HG03521 (cell line): ENCODE measurements at regions not wholly inside any gene's neighbourhood (a gene's known extent, or its start where the extent isn't known, plus 50 kb on each side); places are given as distances from the start of the nearest gene placed in this dataset.

Experiments
- ATAC-seq: cut with Tn5 transposase; IDR thresholded peaks from one replicate; pipeline ENCODE4 v1.9.1; 2021; ENCODE audit warnings: mild to moderate bottlenecking, moderate library complexity; ENCODE audit not compliant: unreplicated experiment

DNA sequence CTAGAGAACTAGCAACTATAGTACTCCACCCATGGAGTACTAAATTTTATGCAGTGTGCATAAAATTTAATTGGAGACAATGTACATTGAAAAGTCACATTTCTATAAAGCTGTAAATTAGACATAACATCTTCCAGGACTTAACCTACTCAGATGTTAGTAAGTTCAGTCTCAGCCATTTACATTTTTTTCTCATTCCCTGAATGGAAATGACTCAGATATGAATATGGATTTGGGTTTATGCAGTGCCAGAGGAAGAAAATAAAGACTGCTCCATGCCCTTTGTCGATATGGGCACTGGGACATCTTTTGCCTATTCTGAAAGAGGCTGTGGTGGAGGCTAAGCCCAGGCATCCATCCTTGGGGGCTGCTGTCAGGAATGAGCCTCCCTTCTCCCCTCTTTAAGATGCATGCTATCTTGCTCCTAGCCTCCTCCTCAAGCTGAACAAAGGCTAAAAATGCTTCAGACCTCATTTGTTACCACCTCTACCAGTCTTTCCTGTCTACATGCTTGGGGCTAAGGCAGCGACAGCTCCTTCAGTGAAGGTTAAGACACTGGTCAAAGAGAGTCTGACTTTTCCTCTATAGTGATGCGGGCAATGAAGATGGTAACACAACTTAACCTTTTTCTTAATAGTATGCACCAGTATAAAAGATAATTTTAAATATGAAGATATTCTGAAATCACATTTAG is 486.8 kb upstream of the ANKRD30A start:
- ATAC-seq: no peak

DNA sequence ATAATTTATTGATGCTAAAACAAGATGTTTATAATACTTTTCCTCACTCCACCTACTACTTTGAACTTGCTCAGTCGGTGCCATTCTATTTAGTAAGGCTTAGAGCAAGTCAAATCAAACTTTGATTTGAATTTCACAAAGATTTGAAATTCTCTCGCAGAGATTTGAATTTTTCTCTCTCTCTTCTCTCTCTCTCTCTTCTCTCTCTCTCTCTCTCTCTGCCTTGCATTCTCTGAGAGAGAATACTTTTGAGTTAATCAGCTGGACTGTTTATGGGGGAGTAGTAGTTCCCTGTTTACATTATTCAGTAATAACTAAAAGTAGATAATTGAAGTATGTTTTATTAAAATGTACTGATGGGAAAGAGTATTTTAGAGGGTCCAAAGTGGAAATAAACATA is 488.5 kb upstream of the ANKRD30A start:
- no peak for ATAC-seq

DNA sequence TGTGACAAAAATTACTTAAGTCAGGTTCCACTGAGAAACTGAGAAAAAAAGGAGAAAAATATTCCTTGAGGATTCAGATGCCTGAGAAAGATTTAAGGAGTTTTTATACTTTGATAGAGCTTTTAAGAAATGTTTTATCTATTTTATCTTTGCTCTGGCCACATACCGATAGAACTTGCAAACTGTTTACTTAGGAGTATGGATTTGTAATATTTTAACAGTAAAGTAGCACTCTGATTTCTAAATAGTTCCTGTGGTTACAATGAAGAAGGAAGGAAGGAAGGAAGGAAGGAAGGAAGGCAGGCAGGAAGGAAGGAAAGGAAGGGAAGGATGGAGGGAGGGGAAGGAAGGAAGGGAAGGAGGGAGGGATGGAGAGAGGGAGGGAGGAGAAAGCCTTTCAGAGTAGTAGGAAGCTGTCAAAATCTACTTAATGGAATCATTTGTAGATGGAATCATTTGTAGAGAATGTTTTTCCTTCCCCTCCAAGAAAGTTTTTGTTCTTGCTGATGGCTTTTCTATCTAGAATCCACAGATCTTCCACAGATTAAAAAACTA is 489.0 kb upstream of the ANKRD30A start:
- ATAC-seq: no peak

DNA sequence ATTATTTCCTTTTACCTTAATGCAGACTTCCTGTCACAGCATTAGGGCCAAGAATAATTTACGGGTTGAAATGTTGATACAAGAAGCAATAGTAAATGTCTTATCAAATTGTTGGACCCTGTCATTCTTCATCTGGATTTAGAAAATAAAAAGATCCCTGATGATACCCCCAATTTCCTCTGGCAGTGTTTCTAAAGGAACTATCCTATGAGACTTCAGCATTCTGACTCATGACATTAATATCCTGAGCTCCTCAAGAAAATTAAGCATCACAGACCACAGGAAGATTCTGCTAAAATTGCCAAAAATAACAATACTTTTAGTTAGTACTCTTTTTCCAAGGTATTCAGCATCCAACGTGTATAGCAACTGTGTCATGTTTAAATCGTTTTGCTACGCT is 490.5 kb upstream of the ANKRD30A start:
- ATAC-seq: no peak

DNA sequence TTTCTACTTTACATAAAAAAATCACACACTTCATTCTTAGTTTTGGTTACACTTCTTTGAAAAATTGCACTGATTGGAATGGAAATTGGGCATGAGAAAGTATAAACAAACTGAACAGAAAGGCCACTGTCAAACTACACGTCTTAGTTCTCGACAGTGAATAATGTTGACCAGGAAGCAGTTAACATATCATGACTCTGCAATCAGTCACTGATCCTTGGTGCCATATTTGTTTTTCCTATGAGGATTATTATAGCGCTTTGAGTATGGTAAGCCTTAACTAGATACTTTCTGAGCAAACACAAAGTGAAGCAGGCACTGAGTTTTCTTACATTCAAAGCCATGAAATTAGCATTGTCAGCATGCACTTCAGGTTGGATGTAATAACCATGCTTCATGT is 495.1 kb upstream of the ANKRD30A start:
- ATAC-seq: no peak

DNA sequence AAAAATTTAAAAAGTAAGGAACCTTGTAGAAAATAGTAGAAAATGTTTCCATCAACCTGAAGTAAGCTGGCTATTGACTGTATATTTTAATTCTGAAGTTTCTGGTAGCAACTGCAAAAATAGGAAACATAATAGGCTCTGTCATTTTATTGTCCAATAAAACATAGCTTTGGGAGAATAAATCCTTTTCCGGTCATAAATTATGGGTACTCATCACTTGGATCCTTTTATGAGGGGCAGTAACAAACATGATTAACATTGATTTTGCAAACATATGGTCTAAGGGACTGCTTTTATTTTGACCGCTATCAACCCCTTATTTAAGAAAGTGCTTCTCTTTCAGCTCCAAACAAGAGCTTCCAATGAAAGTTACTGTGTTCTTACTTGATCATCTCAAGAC is 495.9 kb upstream of the ANKRD30A start:
- no peak for ATAC-seq

DNA sequence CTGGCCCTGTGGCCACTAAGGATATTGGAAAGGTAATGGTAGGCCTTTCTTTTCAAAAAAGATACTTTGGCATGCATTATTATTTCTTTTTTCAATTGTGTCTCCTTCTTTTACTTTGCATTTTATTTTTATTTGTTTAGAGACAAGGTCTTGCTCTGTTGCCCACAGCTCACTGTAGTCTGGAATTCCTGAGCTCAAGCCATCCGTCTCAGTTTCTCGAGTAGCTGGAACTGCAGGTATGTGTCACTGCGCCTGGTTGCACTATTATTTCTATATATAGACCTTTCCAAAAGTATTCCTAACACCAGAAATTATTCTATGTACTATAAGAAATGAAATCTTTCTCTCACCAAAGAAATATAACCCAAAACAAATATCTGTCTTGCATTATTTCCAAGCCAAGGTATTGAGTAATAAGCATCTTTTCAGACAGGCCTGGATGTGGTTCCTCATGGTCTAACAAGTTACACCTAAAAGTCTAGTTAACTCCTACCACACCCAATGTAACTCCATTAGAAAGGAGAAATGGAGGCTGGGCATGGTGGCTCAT is 500.8 kb upstream of the ANKRD30A start:
- ATAC-seq: no peak

DNA sequence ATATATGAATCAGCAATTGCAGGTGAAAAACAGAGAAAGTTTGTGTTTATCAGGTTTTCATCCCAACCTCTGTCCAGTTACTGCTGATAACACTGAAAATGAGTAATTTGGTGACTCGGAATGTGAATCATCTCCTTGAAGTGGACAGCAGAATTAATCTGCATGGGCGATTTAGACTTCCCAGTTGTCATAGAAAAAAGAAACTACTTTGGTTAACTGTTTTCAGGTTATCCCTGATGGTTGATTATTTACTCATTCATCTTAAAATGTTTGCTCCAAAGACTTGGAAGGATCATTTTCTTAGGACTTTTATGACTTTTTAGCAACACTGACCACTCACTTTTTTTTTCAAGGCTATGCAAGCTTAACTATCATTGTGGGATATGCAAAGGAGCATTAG is 504.1 kb upstream of the ANKRD30A start:
- ATAC-seq: no peak

DNA sequence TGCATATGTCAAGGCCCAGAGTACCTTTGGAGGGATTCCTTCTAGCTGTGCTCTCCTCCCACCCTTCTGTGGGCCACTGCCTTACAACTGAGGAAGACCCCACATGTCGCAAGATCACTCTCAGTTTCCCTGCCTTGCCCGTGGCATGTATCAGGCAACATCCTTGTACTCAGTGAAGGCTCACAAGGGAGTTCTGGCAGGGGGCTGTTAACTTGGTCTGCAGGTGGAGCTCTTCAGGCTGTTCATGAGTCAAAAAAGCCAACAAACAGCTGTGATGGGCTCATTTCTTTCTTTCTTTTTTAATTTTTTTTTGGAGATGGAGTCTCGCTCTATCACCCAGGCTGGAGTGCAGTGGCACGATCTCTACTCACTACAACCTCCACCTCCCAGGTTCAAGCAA is 513.0 kb upstream of the ANKRD30A start:
- no peak for ATAC-seq

DNA sequence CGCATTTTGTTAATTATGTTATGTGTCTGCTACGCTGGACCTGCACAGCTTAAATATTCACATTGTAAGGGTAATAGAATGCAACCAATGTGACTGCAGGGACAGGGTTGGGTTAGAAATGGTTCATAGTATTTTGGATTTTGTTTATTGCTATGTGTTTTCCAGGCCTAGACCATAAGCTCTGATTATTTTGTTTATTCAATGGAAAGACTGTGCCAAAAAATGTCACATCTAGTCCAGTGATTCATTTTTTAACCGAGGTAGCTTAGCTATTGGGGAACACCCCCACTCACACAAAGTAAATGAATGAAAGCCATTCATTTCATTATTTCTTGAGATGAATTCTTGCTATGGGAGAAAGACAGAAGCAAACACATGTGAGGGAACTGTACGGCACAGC is 516.5 kb upstream of the ANKRD30A start:
- no peak for ATAC-seq

DNA sequence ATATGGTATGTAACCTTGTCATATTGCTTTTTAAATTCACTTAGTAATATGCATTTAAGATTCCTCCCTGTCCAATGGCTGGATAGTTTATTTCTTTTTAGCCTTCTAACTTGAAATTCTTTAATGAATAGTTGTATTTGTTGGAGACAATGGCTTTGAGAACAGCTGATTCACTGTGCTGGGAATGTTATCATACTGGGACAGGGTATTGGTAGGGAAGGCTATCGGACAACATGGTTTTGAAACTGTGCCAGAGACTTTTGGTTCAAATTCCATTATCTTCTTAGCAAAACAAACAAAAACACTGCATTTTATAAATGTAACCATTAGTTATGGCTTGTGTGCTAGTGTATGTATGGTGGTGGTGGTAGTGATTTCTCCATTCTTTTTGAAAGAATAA is 517.1 kb upstream of the ANKRD30A start:
- ATAC-seq: no peak

DNA sequence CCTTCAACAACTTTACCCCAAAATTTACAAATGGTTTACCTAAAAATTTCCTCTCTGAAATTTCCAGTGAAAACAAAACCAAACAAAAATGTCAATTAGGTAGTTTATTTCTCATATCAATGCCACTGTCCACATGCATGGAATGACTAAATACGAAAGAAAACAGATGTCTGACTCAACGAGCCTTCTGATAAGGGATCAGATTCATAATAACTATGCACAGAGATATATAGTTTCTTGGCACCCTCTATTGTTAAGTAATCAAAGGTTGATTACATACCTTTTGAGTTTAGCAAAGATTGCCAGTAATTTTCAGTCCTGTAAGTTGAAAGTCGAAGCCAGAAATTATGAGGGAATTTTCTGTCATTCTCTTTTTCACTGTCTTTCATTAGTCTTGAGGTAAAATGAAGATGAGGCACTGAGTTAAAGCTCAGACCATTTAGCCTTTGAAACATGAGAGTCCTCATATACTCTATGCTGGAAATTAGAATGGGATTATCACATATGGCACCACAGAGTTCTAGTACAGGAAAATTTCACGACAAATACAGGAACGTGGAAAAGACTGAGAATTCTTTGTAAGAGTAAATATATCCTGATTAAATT is 519.1 kb upstream of the ANKRD30A start:
- ATAC-seq: no peak

DNA sequence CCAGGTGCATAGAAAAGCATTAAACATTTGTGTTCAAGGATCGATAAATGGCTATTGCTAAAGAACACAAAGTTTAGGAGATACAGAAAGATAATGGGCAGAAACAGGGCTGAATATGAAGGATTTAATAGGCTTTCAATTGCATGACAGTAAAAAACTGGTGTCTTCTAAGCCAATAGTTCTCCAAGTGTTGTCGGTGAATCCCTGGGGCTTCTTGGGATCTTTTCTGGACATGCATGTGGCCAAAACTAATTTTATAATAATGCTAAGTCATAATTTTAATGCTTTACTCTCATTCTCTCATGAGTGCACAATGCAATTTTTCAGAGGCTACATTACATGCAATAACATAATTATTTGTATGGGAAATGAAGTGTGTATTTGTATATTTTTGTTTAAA is 521.1 kb upstream of the ANKRD30A start:
- no peak for ATAC-seq

DNA sequence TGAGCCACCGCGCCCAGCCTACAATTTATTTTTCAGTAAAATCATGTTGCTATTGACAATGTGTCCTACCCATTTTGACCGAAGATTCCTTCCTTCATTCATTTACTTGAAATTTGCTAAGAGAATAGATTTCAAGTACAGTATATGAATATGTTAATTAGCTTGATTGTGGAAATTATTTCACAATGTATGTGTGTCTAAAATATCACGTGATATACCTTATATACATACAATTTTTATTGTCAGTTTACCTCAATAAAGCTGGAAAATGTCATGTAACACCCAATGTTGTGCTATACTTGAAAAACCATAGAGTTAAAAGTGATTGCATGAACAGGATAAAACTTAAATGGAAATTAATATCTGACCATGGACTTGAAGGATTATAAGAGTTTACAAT is 521.7 kb upstream of the ANKRD30A start:
- no peak for ATAC-seq

DNA sequence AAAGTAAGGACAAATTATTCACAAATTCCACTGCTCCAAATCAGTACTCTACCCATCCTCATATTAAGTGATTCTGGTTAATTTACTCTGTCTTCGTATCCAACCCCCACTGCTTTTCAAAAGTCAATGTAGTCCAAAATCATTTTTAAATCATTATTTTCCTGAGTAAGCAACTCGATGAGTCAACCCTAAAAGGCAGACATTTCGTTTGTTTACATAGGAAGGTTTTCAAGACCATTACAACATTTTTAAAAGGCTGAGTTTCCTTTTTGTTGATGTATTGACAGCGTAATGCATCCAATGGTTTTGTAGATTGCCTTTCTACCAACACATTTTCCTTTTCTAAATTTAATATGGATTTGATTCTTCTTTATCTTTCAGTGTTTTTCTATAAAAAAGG is 523.0 kb upstream of the ANKRD30A start:
- no peak for ATAC-seq

DNA sequence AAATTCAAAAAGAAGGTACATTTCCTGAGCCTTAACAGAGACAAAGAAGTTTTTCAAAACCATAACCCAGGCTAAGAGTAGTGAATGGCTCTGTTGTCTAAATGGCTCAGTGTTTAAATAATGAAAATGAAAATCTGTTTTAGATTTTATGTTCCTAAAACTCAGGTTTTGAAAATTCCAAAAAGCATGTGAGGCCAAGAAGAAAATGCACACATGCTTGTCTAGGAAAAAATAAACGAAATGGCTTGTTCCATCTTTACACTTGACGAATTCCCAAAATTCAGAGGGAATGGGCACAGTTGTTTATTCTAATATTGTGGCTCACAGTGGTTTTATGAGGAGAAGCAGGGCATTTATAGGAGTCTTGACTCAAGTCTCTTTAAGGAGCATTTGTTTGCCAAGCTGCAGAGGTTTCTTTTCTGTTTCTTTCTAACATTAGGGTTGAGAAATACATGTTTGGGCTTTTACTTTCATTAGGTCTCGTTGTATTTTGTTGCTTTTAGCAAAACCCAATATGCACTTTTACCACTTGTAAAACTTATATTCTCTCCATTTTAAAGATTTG is 527.6 kb upstream of the ANKRD30A start:
- no peak for ATAC-seq

DNA sequence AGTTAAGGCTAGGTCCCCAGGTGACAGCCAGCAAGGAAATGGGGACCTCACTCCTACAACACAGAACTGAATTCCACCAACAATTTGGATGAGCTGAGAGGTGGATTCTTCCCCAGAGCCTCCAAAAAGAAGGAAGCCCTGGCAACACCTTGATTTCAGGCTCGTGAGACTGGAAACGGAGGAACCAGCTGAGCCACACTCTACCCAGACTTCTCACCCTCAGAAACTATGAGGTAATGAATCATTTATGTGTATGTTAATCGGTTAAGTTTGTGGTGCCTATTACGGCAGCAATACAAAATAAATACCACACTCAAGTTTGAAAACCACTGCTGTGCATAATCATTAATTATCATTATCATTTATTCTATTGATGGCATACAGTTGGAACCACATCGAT is 532.4 kb upstream of the ANKRD30A start:
- ATAC-seq: no peak

DNA sequence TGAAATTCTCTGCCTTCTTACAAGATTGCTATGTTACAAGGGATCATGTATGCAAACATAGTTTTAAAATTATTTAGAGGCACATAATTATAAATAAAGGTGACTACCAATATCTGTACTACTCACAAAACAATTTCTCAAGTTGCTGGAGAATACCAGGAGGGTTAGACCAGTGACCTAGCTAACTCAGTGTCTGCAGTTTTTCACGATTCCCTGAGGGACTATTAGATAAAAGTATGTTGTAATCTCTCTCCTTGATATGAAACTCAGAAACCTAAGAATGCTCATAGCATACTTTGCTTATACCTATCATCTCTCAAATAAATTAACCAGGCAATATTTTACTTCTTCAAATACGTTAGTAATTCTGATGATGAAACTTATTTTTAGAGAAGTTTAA is 534.0 kb upstream of the ANKRD30A start:
- ATAC-seq: no peak

DNA sequence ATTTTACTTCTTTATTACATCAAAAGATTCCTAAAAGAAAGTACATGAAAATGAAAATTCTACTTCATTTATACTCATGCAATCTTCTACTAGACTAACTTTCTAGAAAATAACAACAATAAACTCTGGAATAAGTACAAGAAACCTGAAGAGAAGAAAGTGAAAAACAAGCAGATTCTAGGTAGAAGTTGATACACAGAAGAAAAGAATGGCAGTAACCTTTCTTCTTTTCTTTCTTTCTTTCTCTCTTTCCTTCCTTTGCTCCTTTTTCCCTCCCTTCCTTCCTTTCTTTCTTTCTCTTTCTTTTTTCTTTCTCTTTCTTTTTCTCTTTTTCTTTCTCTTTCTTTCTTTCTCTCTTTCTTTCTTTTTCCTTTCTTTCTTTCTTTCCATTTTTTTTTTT is 541.7 kb upstream of the ANKRD30A start:
- no peak for ATAC-seq

DNA sequence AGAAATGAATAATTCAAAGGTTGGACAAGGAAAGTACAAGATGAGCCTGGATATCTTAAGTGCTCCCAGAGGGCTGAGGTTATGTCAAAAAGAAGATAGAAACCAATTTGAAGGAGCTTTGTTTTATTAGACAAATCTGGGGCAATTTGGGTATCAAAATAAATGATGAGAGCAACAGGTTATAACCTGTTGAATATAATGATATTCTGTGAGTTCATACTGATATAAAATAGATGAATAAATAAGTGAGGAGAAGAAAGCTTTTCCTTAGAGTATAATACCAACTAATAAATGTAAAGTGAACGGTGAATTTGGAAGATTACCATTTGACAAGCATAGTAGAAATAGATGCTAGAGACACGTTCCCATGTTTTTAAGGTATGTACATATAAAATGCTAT is 544.2 kb upstream of the ANKRD30A start:
- no peak for ATAC-seq

DNA sequence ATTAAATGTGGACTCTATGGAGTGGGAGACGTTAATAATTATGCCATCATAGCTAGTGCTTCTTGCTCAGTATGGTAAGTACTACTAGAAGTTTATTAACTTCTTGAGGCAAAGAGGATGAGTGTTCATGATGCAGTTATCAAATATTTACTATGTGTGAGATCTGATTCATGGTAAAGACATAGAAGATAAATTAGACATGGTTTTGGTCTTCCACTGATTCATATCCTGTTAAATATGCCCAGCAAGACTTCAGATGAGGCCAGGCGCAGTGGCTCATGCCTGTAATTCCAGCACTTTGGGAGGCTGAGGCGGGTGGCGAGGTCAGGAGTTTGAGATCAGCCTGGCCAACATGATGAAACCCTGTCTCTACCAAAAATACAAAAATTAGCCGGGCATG is 547.1 kb upstream of the ANKRD30A start:
- ATAC-seq: no peak

DNA sequence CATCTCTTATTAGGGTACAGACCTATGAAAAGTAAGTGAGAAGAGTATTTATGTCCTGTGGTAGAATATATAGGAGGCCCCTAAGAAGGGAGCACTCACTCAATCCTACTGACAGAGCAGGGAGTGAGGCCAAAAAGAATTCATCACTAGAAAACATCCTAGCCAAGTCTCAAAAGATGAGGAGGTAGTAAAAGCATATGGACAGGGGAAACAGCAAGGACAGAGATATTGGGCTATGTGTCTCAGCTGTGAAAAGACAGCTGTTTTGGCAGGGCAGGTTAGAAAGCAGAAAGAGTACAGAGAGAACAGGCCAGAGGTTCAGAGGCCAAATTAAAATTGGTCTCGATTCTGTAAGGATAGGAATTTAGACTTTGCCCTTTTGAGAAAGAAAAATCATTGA is 548.3 kb upstream of the ANKRD30A start:
- ATAC-seq: no peak
